ENCODE measurements at regions not wholly inside any gene's neighbourhood (a gene's known extent, or its start where the extent isn't known, plus 50 kb on each side); places are given as distances from the start of the nearest gene placed in this dataset.

GRCh38 chr20:4568361-4568959, 117.8 kb upstream of the PRNP start:
- no peak overlapping the region for H3K27ac ChIP-seq (ENCODE audit: low read depth, low read length)
- H2BK12ac ChIP-seq (ENCODE audit: low read depth, low read length): no peak overlapping the region
- no peaks in the 10 kb centered on the region for H3K79me2 ChIP-seq (ENCODE audit: control insufficient read depth in 1 of 2, insufficient read depth in 2 of 2, low read length in 2 of 2)
- H2BK20ac ChIP-seq (ENCODE audit: low read length): no peak overlapping the region
- no peak overlapping the region for H2BK120ac ChIP-seq (replicated peaks; ENCODE audit: low read depth, low read length)
- no peak overlapping the region for H3K18ac ChIP-seq (ENCODE audit: extremely low read depth, low read length)
- no peaks in the 10 kb centered on the region for H4K20me1 ChIP-seq (replicated peaks in 1 of 2; ENCODE audit: control insufficient read depth in 1 of 2, insufficient read depth in 2 of 2, low read length in 2 of 2)
- H2BK5ac ChIP-seq (ENCODE audit: low read depth, low read length): no peak overlapping the region
- no peaks in the 10 kb centered on the region for H3K23me2 ChIP-seq (ENCODE audit: low read depth, low read length)
- FAIRE-seq (no peak), DNase-seq (ENCODE audit: low read depth in 1 of 2, low spot score in 2 of 2) (no peak)
- no peak overlapping the region for H3K56ac ChIP-seq (replicated peaks; ENCODE audit: insufficient read length, low read depth, low read length)
- TF ChIP-seq MAX (IDR thresholded peaks at IDR 0.05): no peak
- TF ChIP-seq RFX5 (IDR thresholded peaks at IDR 0.05; ENCODE audit: borderline replicate concordance, low read depth, low read length): no peak
- no peak for TF ChIP-seq PHF8 (conservative IDR thresholded peaks at IDR 0.05; ENCODE audit: low read depth, low read length)
- no peak for TF ChIP-seq KDM1A (IDR thresholded peaks at IDR 0.05; ENCODE audit: borderline replicate concordance, low read length)
- TF ChIP-seq EZH2 (IDR thresholded peaks at IDR 0.05; ENCODE audit: low read depth, low read length, severe bottlenecking): no peak
- TF ChIP-seq SIRT6 (IDR thresholded peaks at IDR 0.05; ENCODE audit: low read length): no peak
- no peak for TF ChIP-seq BRCA1 (IDR thresholded peaks at IDR 0.05; ENCODE audit: low read depth, low read length)
- no peak for TF ChIP-seq NRF1 (IDR thresholded peaks at IDR 0.05; ENCODE audit: low read depth, low read length)
- TF ChIP-seq GTF2F1 (IDR thresholded peaks at IDR 0.05; ENCODE audit: borderline replicate concordance, low read depth, low read length): no peak
- TF ChIP-seq SP2 (IDR thresholded peaks at IDR 0.05; ENCODE audit: low read length): no peak
- TF ChIP-seq CTBP2 (IDR thresholded peaks at IDR 0.05; ENCODE audit: borderline replicate concordance, insufficient read depth, insufficient read length, low read length): no peak
- no peak for TF ChIP-seq NANOG (IDR thresholded peaks at IDR 0.05; ENCODE audit: insufficient read depth, low read depth, low read length, poor library complexity, severe bottlenecking)
- WGBS, 2 experiments (ENCODE audit: extremely low coverage in 1 of 2, insufficient coverage in 1 of 2, insufficient read length in 1 of 2, insufficient replicate concordance in 2 of 2, low coverage in 1 of 2, low lambda C conversion rate in 2 of 2, missing lambda C conversion rate in 1 of 2): 89% methylated on average over 4 of the region's 4 CpGs; no CpG with 5 or more reads in 1 of the 2 experiments
- H3K4me2 ChIP-seq (ENCODE audit: insufficient read depth in 1 of 2, low read depth in 2 of 2, low read length in 2 of 2): no peak overlapping the region
- no peaks in the 10 kb centered on the region; a peak in 1 of 8 replicates for H3K36me3 ChIP-seq (ENCODE audit: control insufficient read depth in 2 of 4, insufficient read depth in 4 of 4, low read length in 3 of 4)
- H3K9me3 ChIP-seq (ENCODE audit: insufficient read depth in 2 of 2, low read depth in 1 of 2, low read length in 1 of 2): peaks cover 0 to 7% of the 10 kb centered on the region in 2 experiments; a peak in 2 of 4 replicates
- H4K91ac ChIP-seq (replicated peaks; ENCODE audit: insufficient read length, low read length): no peak overlapping the region
- H3K4me1 ChIP-seq (replicated peaks in 1 of 4; ENCODE audit: control insufficient read depth in 3 of 4, insufficient read depth in 4 of 4, low read length in 3 of 4): peaks cover 0 to 3% (median 1%) of the 10 kb centered on the region in 4 experiments; a peak in 2 of 7 replicates
- no peak overlapping the region for H3K23ac ChIP-seq (ENCODE audit: insufficient read length)
- no peak overlapping the region for H4K5ac ChIP-seq (ENCODE audit: insufficient read length, low read depth, low read length)
- H3K4ac ChIP-seq (replicated peaks; ENCODE audit: insufficient read length, low read depth, low read length): no peak overlapping the region
- ChIA-PET POLR2A (ENCODE audit: partially characterized antibody) (interaction anchor here (0.5 kb wide), 1 partner anchor 171 kb away, joined by 3 read pairs; no protein-coding TSS in a partner anchor), CTCF (ENCODE audit: partially characterized antibody) (interaction anchor here (0.6 to 7.5 kb wide), 31 partner anchors 8 to 414 kb away, joined by 3 to 65 read pairs (median 4); no protein-coding TSS in a partner anchor)
- H2BK15ac ChIP-seq (ENCODE audit: low read length): no peak overlapping the region
- H2AFZ ChIP-seq (ENCODE audit: low read length): no peak overlapping the region
- H3K9ac ChIP-seq (replicated peaks in 1 of 4; ENCODE audit: extremely low read depth in 1 of 4, low read depth in 3 of 4, low read length in 3 of 4): no peak overlapping the region
- no peak overlapping the region for H2AK5ac ChIP-seq (ENCODE audit: low read depth, low read length)
- no peak overlapping the region for H4K8ac ChIP-seq (ENCODE audit: extremely low read depth, insufficient read depth, low read length)
- no peaks in the 10 kb centered on the region for H3K79me1 ChIP-seq (ENCODE audit: low read depth, low read length)
- H3K27me3 ChIP-seq (replicated peaks in 1 of 4; ENCODE audit: control insufficient read depth in 3 of 4, extremely low read depth in 1 of 4, insufficient read depth in 3 of 4, low read length in 3 of 4): no peaks in the 10 kb centered on the region
- no peak overlapping the region for H3K14ac ChIP-seq (ENCODE audit: insufficient read length)
- no peak overlapping the region for H3K4me3 ChIP-seq (ENCODE audit: extremely low read depth in 1 of 4, insufficient read depth in 2 of 4, low read depth in 3 of 4, low read length in 4 of 4)

Data from H1 (cell line).